ENCODE measurements at regions not wholly inside any gene's neighbourhood (a gene's known extent, or its start where the extent isn't known, plus 50 kb on each side); places are given as distances from the start of the nearest gene placed in this dataset.

DNA sequence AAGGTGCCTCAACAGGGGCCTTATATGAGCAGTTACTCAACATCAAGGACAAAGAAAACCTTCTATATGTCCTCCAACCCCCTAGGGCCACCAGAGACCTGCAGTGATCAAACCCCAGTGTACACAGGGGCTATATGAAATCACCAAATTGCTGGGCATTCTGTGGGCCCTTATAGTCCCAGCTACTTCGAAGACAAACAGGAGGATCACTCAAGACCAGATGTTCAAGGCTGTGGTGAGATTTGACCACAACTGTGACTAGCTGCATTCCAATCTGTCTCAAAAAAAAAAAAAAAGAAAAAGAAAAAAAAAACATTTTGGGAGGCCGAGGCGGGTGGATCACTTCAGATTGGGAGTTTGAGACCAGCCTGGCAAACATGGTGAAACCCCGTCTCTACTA lies 51.0 kb upstream of the PRB2 start:
- TF ChIP-seq EZH2 (IDR thresholded peaks at IDR 0.05; ENCODE audit: insufficient read depth, poor library complexity, severe bottlenecking) (no peak), EZH2phosphoT487 (IDR thresholded peaks at IDR 0.05; ENCODE audit: insufficient read depth, low read depth) (no peak)

Measured in GM23248 (cell line).